Midbrain (tissue), 1 donor: ENCODE measurements at regions not wholly inside any gene's neighbourhood (a gene's known extent, or its start where the extent isn't known, plus 50 kb on each side); places are given as distances from the start of the nearest gene placed in this dataset.
A peak's percentile ranks its signal among the peaks of the same experiment; 100 is the strongest.

Experiments
- DNase-seq: peaks from one replicate; lab custom pipeline; 2025; lab: John Stamatoyannopoulos, UW

- DNase-seq: no peak
Measured at GRCh38 chr15:67892559-67893377, 52.9 kb upstream of the RNU6-1 start.

DNA sequence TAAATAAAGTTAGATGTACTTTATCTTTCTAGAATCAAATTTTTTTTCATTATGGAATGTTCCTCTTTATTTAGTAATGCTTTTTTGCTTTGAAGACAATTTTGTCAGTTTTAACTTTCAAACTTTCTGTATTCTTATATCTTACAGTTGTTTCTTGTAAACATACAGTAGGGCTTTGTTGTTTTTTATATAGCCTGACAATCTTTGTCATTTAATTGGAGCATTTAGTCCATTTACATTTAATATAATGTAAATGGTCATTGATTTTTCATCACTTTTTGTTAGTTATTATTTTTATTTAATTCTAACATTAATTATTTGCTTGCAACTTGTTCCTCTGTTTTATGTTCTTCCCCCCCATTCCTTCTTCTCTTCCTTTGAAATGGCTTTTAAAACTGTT lies 55.4 kb upstream of the RNU6-1 start:
- DNase-seq: no peak

DNA sequence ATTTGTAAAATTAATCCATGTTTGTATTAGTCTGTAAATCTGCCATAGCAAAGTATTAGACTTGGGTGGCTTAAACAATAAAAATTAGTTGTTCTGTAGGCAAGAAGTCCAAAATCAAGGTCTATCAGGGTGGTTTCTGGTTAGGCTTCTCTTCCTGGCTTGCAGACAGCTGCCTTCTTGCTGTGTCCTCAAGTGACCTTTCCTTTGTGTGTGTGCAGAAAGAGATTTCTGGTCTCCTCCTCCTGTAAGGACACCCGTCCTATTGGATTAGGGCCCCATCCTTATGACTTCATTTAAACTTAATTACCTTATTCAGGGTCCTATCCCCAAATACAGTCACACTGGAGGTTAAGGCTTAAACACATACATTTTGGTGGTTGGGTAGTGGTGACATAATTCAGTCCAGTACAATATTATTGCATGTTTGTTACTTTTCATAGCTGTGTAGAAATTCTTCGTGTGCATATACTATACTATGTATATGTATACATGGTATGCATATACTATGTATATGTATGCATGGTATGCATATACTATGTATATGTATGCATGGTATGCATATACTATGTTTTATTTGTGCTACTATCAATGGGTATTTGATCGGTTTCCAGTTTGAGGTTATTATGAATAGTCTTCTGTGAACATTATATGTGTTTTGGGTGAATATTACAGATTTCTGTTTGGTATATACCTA lies 57.9 kb upstream of the RNU6-1 start:
- no peak for DNase-seq

DNA sequence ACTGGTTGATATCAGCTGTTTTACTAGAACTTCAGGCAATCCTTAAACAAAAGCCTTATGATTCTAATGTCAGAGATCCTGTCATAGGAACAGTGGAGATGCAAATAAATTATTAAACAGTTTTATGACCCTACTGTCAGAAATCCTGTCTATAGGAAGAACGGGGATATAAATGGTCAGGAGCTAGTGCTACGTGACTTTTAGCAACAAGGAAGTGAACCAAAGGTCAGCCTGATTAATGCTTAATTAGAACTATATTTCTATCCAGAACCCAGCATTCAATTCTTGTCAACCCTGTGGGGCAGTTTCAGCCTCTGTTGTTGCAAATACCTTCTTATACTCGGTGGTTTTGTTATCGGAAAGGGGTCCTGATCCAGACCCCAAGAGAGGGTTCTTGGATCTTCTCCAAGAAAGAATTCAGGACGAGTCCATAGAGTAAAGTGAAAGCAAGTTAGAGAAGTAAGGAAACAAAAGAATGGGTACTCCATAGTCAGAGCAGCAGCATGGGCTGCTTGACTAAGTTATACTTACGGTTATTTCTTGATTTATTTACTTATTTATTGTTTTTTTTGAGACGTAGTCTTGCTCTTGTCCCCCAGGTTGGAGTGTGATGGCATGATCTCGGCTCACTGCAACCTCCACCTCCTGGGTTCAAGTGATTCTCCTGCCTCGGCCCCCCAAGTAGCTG lies 59.9 kb upstream of the RNU6-1 start:
- DNase-seq: no peak

GRCh38 chr15:67900621-67901147 lies 60.8 kb upstream of the RNU6-1 start:
- DNase-seq: no peak

- no peak for DNase-seq
Measured at GRCh38 chr15:67901922-67902321, 62.1 kb upstream of the RNU6-1 start.

DNA sequence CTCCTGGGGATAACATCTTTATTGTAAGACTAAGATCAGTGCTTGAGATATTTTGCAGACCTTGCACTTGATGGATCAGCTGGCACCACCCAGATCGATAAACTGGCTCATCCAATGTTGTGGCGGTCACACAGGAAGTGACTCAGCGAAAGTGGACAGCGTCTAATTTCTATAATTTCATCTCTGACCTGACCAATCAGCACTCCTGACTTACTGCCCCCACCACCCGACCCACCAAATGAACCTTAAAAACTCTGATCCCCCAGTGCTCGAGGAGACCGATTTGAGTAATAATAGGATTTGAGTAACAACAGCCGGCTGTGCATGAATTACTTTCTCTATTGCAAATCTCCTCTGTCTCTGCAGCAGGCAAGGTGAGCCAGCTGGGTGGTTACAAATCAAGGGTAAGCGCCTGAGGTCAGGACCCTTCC lies 62.7 kb upstream of the RNU6-1 start:
- no peak for DNase-seq

GRCh38 chr15:67903708-67904107 lies 63.9 kb upstream of the RNU6-1 start:
- DNase-seq: no peak

DNA sequence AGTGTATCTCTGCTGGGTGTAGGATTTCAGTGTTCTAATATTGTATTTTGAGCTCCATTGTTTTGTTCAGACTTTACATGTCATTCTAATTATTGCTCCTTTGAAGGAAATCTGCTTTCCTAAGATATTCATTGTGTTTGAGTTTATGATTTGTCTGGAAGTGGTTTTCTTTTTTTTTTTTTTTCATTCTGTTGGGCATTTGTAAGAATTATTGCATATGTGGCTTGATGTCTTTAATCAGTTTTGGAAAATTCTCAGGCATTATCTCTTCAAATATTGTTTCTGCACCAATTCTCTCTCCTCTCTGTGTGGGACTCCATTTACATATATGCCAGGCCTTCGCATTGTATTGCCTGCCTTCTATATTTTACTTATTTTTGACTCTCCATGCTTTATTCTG lies 65.8 kb upstream of the RNU6-1 start:
- no peak for DNase-seq

DNA sequence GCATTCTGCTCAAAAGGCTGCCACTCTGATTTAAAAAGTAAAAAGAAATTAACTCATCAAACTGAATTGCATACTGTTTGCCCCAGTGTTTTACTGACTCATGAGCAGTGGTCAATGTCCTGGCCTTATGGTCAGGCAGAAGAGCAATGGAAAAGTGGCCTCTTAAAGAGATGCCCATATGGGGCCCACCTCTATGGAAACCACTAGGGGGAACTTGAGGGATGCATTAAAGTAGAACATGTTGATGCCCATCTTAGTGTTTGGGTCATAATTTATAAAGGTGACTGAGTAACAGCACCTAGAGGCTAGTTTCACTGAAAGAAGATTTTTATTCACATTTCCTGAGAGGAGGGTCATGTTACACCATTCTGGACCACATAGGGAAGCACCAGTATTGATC lies 66.5 kb upstream of the RNU6-1 start:
- DNase-seq: no peak

DNA sequence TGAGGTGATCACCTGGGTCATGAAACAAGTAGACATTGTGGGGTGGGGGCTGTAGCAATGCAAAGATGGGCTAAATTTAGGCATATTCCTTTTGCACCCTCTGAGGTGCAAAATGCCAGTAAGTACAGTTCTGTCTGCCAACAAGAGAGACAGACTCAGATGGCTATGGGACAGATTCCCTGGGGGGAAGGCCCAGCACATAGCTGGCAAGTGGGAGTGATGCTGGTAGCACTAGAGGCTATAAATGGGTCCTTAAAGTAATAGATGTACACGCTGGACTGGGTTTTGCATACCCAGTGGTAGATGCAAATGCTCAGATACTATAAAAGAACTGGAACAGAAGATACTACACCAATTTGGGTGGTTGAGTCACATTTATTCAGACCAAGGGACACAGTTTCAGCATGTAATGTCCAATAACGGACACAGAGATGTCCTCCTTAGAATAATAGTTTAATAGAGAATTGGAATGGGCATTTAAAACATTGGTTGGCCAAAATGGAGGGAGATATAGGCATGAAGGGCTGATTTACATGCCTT lies 67.4 kb upstream of the RNU6-1 start:
- DNase-seq: no peak

DNA sequence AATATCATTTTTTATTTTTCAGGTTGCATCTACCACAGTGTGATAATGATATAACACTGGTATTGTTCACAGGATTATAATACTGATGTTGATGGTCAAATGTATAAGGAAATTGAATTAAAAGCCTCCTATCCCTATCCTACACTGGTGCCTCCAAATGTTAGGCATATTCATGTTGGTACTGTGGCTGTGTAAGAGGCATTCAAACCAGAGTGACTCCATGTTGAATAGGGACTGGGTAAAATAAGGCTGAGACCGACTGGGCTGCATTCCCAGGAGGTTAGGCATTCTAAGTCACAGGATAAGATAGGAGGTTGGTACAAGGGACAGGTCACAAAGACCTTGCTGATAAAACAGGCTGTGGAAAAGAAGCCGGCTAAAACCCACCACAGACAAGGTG lies 68.9 kb upstream of the RNU6-1 start:
- DNase-seq: no peak

DNA sequence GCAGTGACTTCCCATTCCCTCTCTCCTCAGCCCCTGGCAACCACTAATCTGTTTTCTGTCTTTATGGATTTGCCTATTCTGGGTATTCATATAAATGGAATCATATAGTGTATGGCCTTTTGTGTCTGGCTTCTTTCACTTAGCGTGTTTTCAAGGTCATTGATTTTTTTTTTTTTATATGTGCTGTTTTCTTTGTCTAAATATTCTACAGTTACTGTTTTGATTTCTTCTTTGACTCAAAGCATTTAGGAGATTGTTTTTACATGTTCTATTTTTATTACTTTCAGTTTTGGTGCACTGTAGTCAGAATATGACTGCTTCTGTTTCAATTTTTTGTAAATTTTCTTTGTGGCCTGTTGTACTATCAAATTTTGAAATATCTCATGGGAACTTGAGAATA lies 71.9 kb upstream of the RNU6-1 start:
- no peak for DNase-seq

DNA sequence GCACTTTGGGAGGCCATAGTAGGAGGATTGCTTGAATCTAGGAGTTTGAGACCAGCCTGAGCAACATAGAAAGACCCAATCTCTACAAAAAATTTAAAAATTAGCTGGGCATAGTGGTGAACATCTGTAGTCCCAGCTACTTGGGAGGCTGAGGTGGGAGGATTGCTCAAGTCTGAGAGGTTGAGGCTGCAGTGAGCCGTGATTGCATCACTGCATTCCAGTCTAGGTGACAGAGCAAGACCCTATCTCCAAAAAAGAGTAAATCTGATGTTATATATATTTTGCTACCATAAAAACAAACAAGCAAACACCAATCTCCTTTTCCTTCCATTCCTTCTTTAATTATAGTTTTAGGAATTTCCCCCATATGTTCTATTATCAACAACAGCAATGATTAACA lies 74.2 kb upstream of the RNU6-1 start:
- no peak for DNase-seq

DNA sequence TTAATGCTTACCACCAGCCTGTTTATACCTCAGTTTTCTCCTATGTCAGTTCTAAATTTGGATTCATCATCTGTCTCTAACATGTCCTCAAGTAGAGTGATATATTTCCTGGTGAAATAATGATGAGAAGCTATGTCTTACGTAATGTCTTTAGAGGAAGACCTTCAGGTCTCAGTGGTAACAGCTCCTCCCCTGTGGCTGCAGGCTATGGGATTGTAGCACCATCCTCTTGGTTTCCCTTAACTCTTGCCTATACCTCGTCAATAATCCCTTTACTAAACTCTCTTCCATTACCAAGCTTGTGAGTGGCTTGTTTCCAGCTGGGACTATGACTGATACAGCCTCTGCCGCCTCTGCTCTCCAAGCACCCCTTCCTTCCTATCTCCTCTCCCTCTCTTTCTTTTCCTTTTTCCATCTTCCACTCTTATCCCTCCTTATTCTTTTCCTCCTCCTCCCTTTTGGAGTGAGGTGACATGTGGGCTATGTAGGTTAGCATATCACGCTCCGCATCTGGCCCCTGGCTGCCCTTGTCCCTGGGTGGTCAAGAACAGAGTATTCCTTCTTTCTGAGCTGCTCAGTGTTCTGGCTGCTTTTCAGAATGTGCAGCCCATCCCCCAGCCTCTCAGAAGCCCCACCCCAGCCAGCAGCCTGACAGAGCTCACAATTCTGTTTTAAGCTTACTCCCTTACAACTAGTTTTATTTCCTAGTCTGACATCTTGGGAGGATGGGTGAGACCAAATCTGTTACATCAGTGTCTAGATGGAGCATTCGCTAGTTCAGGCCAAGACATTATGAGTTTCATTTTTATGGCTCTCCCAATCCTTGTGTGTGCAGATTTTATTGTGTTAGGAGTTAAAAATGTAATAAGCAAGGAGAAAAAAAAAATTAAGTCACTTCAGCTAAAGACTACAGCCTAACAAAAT lies 75.0 kb upstream of the RNU6-1 start:
- peak; percentile 19 for DNase-seq

- DNase-seq: peak; percentile 65
Measured at GRCh38 chr15:67915461-67916374, 75.9 kb upstream of the RNU6-1 start.

GRCh38 chr15:67916565-67916964 lies 76.7 kb upstream of the RNU6-1 start:
- no peak for DNase-seq

- DNase-seq: no peak
Measured at GRCh38 chr15:67917037-67917436, 77.2 kb upstream of the RNU6-1 start.

DNA sequence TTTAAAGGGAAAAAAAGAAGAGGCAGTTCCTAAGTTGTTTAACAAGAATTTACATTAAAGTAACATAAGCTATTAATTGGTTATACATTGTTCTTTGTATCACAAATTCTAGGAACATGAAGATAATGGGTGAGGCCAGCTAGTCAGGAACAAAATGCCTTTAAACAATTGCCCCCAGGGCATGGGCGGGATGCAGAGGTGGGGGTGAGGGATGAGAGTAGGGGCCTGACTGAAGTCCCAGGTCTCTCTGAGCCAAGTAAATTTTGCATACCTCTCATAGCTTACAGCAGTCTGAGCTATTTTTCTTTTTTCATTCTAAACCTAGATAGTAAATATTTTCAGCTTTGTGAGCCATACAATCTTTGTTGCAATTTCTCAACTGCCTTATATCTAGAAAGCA lies 77.8 kb upstream of the RNU6-1 start:
- no peak for DNase-seq

DNA sequence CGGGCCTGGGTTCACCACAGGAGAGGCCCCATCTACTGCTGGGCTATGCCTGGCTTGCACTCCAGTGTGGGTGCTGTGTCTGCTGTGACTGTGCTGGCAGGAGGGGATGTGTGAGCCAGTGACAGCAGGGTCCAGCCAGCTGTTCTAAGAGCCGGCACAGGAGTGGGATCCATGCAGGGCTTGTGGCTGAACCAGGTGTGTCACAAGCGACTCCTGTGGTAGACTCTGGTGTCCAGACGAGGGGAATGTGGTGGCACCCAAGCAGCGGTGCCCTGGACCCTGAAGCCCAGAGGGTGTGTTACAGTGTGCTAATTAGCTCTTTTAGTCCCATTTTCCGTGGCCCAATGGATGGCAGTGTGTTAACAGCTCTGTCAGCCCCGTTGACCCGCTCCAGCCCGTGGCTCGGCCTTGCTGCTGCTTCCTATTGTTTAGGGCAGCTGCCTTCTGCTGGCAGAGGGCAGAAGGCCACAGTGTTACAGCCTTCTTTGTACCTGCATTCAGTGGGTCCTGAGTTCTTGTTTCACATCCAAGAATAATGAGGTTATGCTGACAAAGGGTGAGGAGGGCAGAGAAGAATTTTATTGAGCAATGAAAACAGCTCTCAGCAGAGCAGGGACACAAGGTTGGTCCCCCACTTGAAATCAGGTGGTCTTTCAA lies 78.5 kb upstream of the RNU6-1 start:
- no peak for DNase-seq
